HG03025 (cell line): ENCODE measurements at regions not wholly inside any gene's neighbourhood (a gene's known extent, or its start where the extent isn't known, plus 50 kb on each side); places are given as distances from the start of the nearest gene placed in this dataset.
"Not testable (repeated sequence)": the region's sequence is repeated elsewhere in the genome, so short reads cannot be mapped to it uniquely, and the experiment has no call there.

Experiments used
- ATAC-seq: cut with Tn5 transposase; IDR thresholded peaks from one replicate; pipeline ENCODE4 v1.9.1; 2021; ENCODE audit warnings: mild to moderate bottlenecking, moderate library complexity; ENCODE audit not compliant: unreplicated experiment, low FRiP score

DNA sequence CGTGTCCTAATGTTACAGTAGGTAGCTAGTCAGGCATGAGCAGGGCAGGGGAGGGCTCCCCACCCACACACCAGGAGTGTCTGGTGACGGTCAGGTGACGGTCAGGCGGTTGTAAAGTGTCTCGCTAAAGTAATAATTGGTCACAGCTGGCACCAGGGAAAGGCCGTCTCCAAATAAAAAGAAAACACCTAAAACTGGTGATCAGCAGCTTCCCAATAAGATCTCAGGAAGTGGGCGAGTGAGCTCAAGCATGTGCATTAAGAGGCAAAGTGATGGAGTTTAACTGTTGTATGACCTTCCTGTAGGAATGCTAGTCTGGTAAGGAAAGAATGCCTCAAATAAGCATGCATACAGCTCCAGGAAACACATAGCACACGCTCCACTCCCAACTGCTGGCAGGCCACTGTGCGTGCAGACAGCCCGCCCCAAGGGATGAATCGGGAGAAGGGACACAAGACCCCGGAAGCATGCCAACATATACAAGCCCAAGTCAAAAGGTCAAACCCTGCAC is 177.1 kb downstream of the RNF144A start:
- no peak for ATAC-seq

GRCh38 chr2:7096726-7097352 is 179.6 kb downstream of the RNF144A start:
- no peak for ATAC-seq

DNA sequence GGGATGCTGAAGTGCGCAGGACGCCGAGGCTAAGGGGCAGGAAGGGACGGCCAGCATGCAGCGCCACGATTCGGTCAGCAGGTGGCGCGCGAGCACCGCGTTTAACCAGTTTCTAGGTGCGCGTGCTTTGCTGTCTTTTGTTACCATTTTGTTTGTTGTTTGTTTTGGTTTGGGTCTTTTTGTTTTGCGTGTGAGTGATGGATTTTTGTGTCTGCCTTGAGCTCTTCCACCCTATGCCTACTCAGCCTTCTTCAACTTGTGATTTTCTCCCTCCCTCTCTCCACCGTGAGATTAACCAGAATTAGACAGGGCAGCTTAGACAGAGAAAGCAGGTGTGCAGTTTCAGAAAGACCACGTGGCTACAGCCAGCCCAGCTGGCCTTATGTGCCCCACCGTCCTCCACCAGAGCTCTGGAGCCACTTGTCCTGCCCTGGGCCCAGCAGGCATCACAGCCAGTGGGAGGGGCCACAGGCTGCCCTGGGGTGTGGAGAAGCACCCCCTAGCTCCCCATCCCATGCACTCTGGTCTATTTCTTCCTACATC is 180.2 kb downstream of the RNF144A start:
- peak; percentile 83 for ATAC-seq

GRCh38 chr2:7098816-7099215 is 181.6 kb downstream of the RNF144A start:
- ATAC-seq = no peak

DNA sequence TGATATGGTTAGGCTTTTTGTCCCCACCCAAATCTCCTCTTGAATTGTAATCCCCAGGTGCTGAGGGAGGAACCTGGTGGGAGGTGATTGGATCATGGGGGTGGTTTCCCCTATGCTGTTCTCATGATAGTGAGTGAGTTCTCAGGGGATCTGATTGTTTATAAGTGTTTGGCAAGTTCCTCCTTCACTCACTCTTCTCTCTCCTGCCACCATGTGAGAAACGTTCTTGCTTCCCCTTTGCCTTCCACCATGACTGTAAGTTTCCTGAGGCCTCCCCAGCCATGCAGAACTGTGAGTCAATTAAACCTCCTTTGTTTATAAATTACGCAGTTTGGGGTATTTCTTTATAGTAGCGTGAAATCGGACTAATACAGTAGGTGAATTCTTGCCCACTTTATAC is 182.5 kb downstream of the RNF144A start:
- ATAC-seq = not testable (repeated sequence)

- no peak for ATAC-seq
Measured at GRCh38 chr2:7102826-7103225, 185.6 kb downstream of the RNF144A start.

DNA sequence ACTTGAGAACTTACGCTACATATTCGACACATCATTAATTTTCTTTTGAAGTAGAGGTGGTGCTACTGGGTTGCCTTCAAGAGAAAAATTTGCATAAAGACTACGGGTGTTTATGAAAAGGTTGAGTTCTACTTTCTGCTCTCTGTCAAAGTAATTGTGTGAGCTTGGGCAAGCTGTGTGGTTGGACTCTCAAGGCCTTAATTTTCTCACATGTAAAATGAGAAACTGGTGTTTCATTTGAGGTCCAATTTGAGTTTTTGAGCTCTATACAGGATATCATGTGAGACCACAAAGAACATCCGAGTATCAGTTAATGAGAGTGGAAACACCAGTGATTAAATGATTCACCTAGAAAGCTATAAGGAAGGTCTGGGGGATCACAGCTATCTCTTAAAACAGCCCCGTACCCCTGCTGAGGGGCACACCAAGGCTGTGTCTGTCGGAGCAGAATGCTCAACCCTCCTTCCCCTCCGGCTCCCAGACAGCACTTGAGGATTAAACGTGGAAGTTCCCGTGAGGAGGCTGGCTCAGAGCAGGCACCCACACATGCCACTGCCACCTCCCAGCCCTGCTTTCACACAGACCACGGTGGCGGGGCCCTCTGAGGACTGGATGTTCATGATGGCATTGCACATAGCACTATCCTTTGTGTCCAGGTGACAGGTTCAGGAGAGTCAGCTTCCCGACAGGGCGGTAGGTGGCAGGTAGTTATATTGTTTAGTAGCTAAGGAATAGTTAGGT is 191.8 kb downstream of the RNF144A start:
- no peak for ATAC-seq

DNA sequence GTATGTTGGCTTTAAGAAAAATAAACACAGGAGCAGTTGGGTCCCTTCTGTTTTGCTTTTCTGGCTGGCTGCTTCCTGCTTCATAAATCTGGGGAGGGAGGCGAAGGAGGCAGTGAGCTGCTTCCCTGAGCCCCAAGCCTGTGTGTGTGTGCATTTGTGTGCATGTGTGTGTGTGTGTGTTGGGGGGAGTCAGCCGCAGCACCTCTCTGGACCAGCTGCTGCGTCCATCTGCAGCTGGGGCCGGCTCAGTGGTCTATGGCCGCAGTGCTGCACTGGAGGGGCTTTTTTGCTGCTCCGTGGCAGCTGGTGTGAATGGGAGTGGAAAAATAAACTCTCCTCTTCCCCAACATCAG is 192.3 kb downstream of the RNF144A start:
- ATAC-seq = no peak

DNA sequence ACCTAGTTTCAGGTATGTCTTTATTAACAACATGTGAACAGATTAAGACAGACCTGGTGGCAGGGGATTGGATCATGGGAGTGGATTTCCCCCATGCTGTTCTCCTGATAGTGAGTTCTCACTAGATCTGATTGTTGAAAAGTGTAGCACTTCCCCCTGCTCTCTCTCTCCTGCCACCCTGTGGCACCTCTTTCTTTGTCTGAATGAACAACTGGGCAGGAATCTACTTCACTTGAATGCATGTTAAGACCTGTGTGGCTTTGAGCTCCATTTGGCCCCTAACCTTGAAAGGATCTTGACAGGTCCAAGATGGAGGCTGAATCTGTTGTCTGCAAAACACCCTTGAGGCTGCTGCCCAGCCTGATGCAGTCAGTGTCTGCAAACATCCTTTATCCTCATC is 194.4 kb downstream of the RNF144A start:
- no peak for ATAC-seq

DNA sequence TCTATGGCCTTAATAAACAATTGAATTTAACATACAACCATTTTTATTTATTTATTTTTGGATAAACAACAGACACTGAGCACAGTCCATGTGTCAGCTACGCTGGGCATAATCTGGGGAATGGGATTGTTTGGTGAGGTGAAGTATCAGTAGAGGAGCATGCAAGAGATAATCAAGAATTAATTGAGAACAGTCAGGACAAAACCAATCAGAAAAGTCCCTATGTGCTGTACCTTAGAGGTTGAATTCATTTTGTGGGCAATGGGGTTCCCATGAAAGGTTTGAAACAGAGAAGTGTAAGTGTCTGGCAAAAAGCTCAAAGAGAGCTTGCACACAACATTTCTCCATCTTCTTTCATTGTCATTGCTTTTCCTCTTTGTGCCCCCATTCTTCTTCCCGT is 198.2 kb downstream of the RNF144A start:
- ATAC-seq = no peak

- ATAC-seq = no peak
Measured at GRCh38 chr2:7115906-7116305, 198.7 kb downstream of the RNF144A start.

DNA sequence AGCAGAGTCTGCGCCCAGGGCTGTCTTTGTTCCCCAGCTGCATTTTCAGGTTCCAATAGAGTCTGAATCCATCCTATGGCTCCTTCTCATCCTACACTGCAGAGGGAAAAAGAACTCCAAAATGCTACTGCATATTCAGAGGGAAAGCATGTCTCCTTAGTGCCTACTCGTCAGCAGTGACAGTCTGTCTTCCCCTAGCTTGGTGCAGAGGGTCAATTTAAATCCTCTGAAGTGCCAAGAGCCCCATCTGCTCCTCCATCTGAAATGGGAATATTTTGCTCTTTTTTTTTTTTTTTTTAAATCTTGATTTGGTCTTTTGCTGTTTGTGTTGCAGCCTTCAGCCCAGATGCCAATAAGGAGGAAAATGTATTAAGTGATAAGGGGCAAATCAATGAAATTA is 199.3 kb downstream of the RNF144A start:
- ATAC-seq = no peak

- no peak for ATAC-seq
Measured at GRCh38 chr2:7117076-7117475, 199.9 kb downstream of the RNF144A start.

DNA sequence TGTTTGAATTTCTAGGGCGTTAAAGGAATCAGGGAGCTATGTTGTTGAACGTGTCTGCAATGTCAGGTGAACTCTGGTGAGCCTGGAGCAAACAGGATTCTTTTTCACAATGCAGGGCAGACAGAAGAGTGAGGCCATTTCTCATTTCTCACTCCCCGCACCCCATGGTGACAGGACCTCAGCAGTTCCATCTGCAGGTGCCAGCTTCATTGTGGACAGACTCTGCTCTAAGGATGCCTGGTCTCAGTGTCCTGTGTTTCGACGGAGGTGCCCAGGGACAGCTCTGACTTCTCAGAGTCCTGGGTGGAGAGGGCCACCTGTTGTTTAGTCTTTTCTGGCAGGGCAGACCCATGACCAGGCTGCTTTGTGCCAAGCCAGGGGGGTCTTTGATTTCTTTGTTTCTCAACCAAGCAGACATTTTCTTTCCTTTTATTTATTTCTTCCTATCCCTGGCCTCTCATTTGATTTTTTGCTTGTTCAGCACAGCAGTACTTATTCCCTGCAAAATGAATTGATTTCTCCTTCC is 201.5 kb downstream of the RNF144A start:
- ATAC-seq = no peak

- ATAC-seq = no peak
Measured at GRCh38 chr2:7119132-7119835, 202.1 kb downstream of the RNF144A start.

DNA sequence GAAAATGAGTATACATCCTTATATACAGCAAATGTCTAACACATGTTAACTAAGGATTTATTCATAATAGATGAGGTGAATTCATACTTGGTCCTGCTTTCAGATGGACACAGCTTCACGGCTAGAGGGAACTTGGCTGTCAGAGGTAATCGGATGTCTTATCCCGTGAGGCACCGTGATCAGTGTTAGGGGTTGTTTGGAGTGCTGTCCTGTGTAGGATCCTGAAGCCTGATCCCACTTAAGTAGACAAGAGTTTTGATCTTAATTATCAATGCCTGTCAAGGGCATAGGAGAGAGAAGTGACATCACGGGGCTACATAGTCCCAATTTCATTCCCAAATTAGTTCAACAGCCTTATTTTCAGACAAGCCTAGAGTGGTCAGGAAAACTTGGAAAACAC is 204.6 kb downstream of the RNF144A start:
- no peak for ATAC-seq

- ATAC-seq = no peak
Measured at GRCh38 chr2:7127156-7127555, 209.9 kb downstream of the RNF144A start.

DNA sequence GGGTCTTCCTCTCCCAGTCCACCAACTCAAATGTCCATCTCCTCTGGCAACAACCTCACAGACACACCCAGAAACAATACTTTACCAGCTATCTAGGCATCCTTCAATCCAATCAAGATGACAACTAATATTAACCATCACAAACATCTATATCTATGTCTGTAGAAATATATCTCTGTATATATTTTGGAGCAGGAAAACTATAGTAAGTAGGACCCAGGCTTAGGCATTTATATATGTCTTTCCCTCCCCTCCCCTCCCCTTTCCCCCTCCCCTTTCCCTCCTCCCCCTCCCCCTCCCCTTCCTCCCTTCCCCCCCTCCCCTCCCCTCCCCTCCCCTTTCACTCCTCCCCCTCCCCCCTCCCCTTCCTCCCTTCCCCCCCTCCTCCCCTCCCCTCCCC is 210.5 kb downstream of the RNF144A start:
- no peak for ATAC-seq

GRCh38 chr2:7131261-7131660 is 214.0 kb downstream of the RNF144A start:
- ATAC-seq = no peak

- ATAC-seq = no peak
Measured at GRCh38 chr2:7132753-7133152, 215.5 kb downstream of the RNF144A start.

DNA sequence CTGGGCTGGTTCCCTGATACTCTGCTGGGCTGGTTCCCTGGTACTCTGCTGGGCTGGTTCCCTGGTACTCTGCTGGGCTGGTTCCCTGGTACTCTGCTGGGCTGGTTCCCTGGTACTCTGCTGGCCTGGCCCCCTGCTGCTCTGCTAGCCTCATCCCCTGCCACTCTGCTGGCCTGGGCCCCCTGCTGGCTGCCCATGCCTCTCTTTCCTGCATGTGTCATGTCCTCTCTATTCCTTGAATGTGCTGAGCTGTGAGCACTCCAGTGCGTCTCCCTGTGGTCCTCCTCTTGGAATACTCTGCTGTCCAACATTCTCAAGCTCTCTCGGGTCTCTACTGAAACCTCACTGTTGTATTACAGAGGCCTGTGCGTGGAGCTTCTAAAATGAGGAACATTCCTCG is 216.3 kb downstream of the RNF144A start:
- ATAC-seq = no peak
